Choroid plexus epithelial cell (primary cell): ENCODE measurements at regions not wholly inside any gene's neighbourhood (a gene's known extent, or its start where the extent isn't known, plus 50 kb on each side); places are given as distances from the start of the nearest gene placed in this dataset.

Experiments
- DNase-seq: peaks from one replicate; pipeline ENCODE4 v3.0.0-alpha.2; 2010; ENCODE audit warnings: low read depth
- H3K4me3 ChIP-seq: 2 replicates; pipeline ENCODE4 v1.5.1; 2011; ENCODE audit warnings: low read depth, mild to moderate bottlenecking, control low read depth, low read length, moderate library complexity
- CTCF ChIP-seq: conservative IDR thresholded peaks from 2 replicates; pipeline ENCODE4 v1.5.1; 2011; ENCODE audit warnings: low read depth, mild to moderate bottlenecking, control low read depth, inconsistent platforms, low read length, moderate library complexity

- TF ChIP-seq CTCF, result no peak
- H3K4me3 ChIP-seq, result no peak overlapping the region
- DNase-seq, result no peak
These were observed 422.9 kb upstream of the ADAMTS9 start for GRCh38 chr3:65110661-65111060.

- no peak for DNase-seq
- H3K4me3 ChIP-seq, result no peak overlapping the region
- TF ChIP-seq CTCF, result no peak
These were observed 422.2 kb upstream of the ADAMTS9 start for GRCh38 chr3:65109966-65110500.

GRCh38 chr3:65107174-65107573 is 419.4 kb upstream of the ADAMTS9 start:
- DNase-seq, result peak; percentile 56
- H3K4me3 ChIP-seq, result no peak overlapping the region
- no peak for TF ChIP-seq CTCF

GRCh38 chr3:65101450-65101849 is 413.6 kb upstream of the ADAMTS9 start:
- no peak for TF ChIP-seq CTCF
- no peak for DNase-seq
- no peak overlapping the region for H3K4me3 ChIP-seq

GRCh38 chr3:65098400-65098799 is 410.6 kb upstream of the ADAMTS9 start:
- no peak overlapping the region for H3K4me3 ChIP-seq
- TF ChIP-seq CTCF, result no peak

GRCh38 chr3:65096110-65096745 is 408.4 kb upstream of the ADAMTS9 start:
- TF ChIP-seq CTCF, result no peak
- no peak for DNase-seq
- no peak overlapping the region for H3K4me3 ChIP-seq

More at GRCh38 chr3:65098400-65098799, 410.6 kb upstream of the ADAMTS9 start:
- no peak for DNase-seq

GRCh38 chr3:65094723-65095122 is 406.9 kb upstream of the ADAMTS9 start:
- no peak overlapping the region for H3K4me3 ChIP-seq
- DNase-seq, result no peak
- no peak for TF ChIP-seq CTCF
